ENCODE measurements at regions not wholly inside any gene's neighbourhood (a gene's known extent, or its start where the extent isn't known, plus 50 kb on each side); places are given as distances from the start of the nearest gene placed in this dataset.

GRCh38 chr17:73939806-73940205 is 263.7 kb upstream of the RPL38 start:
- no peak for TF ChIP-seq EZH2 (IDR thresholded peaks at IDR 0.05; ENCODE audit: borderline replicate concordance, low read length)
- TF ChIP-seq CTCF (IDR thresholded peaks at IDR 0.05; ENCODE audit: low read length): no peak

All from OCI-LY1 (cell line).